ENCODE measurements at regions not wholly inside any gene's neighbourhood (a gene's known extent, or its start where the extent isn't known, plus 50 kb on each side); places are given as distances from the start of the nearest gene placed in this dataset.

DNA sequence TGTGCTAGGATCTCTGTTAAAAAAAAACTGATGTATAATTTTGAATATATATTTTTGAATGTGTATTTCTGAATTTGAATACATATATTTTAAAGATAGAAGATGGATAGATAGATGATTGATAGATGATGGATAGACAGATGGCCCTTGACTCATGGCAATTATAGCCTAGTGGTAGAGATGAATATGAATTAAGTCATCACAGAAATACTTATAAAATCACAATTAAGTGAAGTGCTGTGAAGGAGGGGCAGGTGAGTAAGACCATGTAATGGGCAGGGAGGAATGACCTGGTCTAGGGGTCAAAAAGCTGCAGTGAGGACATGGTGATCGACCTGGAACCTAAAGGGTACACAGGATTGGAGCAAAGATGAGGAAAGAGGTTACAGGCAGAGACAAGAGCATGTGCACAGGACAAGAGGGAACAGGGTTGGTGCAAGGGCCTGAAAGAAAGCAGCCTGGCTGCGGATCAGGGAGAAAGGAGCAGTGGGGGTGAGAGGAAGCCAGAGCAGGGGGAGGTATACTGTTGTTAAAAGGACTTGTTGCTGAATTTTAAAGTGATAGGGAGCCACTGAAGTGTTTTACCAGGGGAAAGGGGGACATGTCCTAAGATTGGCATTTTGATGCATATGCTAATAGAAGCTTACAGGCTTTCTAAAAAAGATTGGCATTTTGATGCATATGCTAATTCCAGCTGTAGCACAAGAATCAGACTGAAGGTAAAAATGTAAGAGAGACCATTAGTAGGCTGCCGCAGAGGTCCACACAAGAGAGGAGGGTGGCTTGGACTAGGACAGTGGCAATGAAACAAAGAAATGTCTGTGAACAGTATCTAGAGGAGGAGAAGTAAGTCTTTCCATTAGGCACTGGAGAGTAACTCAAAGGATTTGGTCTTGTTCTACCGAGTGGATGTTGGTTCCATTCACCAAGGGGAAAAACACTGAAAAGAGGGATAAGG lies 527.8 kb downstream of the AGTPBP1 start:
- Histone ChIP-seq H3K4me2 (ENCODE audit: low read length) (no peak overlapping the region), H4K5ac (ENCODE audit: low read length) (no peak overlapping the region), H3K36me3 (ENCODE audit: control insufficient read depth, insufficient read depth, low read length) (no peaks in the 10 kb centered on the region), H4K8ac (ENCODE audit: low read depth, low read length) (no peak overlapping the region), H3K79me2 (ENCODE audit: control insufficient read depth, insufficient read depth, low read length) (no peaks in the 10 kb centered on the region), H3K18ac (ENCODE audit: low read length) (no peak overlapping the region), H3K23ac (ENCODE audit: low read length) (no peak overlapping the region), H3K4me3 (ENCODE audit: low read length) (no peak overlapping the region), H2BK120ac (ENCODE audit: low read depth, low read length) (no peak overlapping the region), H3K4me1 (ENCODE audit: control insufficient read depth, low read depth, low read length) (peaks cover 8% of the 10 kb centered on the region), H2AK5ac (ENCODE audit: low read length) (no peak overlapping the region), H2BK5ac (ENCODE audit: low read length) (no peak overlapping the region), H3K56ac (ENCODE audit: low read length) (no peak overlapping the region), H3K27ac (ENCODE audit: low read depth, low read length) (no peak overlapping the region), H3K27me3 (ENCODE audit: insufficient read depth, low read length, poor library complexity) (no peaks in the 10 kb centered on the region), H3K4ac (ENCODE audit: low read depth, low read length) (no peak overlapping the region), H3K79me1 (ENCODE audit: low read length) (no peaks in the 10 kb centered on the region), H3K9ac (ENCODE audit: low read length) (no peak overlapping the region), H2BK15ac (replicated peaks; ENCODE audit: low read depth) (no peak overlapping the region)
- no CpG with 5 or more reads among the region's 4 CpGs for WGBS (ENCODE audit: extremely low coverage, insufficient coverage, low lambda C conversion rate)
- DNase-seq, result peak; percentile 60

GRCh38 chr9:85212887-85213286 lies 528.9 kb downstream of the AGTPBP1 start:
- H3K4ac ChIP-seq (ENCODE audit: low read depth, low read length), result no peak overlapping the region
- no peaks in the 10 kb centered on the region for H3K27me3 ChIP-seq (ENCODE audit: insufficient read depth, low read length, poor library complexity)
- H2BK15ac ChIP-seq (replicated peaks; ENCODE audit: low read depth), result peak overlapping the region; percentile 19
- H2BK120ac ChIP-seq (ENCODE audit: low read depth, low read length), result no peak overlapping the region
- no peak overlapping the region for H3K4me3 ChIP-seq (ENCODE audit: low read length)
- no peak overlapping the region for H3K9ac ChIP-seq (ENCODE audit: low read length)
- H3K18ac ChIP-seq (ENCODE audit: low read length), result no peak overlapping the region
- DNase-seq, result peak; percentile 82
- WGBS (ENCODE audit: extremely low coverage, insufficient coverage, low lambda C conversion rate), result no CpG with 5 or more reads among the region's 2 CpGs
- no peak overlapping the region for H2BK5ac ChIP-seq (ENCODE audit: low read length)
- H3K23ac ChIP-seq (ENCODE audit: low read length), result no peak overlapping the region
- peaks cover 8% of the 10 kb centered on the region for H3K4me1 ChIP-seq (ENCODE audit: control insufficient read depth, low read depth, low read length)
- no peak overlapping the region for H4K8ac ChIP-seq (ENCODE audit: low read depth, low read length)
- H3K27ac ChIP-seq (ENCODE audit: low read depth, low read length), result no peak overlapping the region
- H3K4me2 ChIP-seq (ENCODE audit: low read length), result no peak overlapping the region
- no peaks in the 10 kb centered on the region for H3K79me1 ChIP-seq (ENCODE audit: low read length)
- no peak overlapping the region for H3K56ac ChIP-seq (ENCODE audit: low read length)
- H3K79me2 ChIP-seq (ENCODE audit: control insufficient read depth, insufficient read depth, low read length), result no peaks in the 10 kb centered on the region
- no peaks in the 10 kb centered on the region for H3K36me3 ChIP-seq (ENCODE audit: control insufficient read depth, insufficient read depth, low read length)
- H4K5ac ChIP-seq (ENCODE audit: low read length), result no peak overlapping the region
- H2AK5ac ChIP-seq (ENCODE audit: low read length), result no peak overlapping the region

DNA sequence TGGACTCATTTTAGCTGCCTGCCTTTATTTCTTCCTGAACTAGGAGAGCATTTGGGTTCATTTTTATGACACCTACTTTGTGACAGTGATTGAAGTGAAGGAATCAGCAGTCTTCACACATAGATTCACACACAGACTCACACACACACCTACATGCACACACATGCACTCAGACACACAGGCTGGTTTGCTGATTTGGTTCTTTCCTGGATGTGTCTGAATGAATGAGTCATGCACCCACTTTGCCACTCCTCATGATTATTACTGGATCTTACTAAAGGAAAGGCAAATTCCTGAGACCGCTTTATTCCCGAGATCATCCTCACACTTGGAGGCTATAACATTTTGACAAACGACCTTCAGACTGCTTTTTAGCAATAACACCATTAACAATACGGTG lies 529.5 kb downstream of the AGTPBP1 start:
- Histone ChIP-seq H3K9ac (ENCODE audit: low read length) (no peak overlapping the region), H2BK5ac (ENCODE audit: low read length) (no peak overlapping the region), H2AK5ac (ENCODE audit: low read length) (no peak overlapping the region), H4K8ac (ENCODE audit: low read depth, low read length) (no peak overlapping the region), H3K56ac (ENCODE audit: low read length) (no peak overlapping the region), H2BK120ac (ENCODE audit: low read depth, low read length) (no peak overlapping the region), H3K23ac (ENCODE audit: low read length) (no peak overlapping the region), H3K18ac (ENCODE audit: low read length) (no peak overlapping the region), H3K27me3 (ENCODE audit: insufficient read depth, low read length, poor library complexity) (no peaks in the 10 kb centered on the region), H3K4me1 (ENCODE audit: control insufficient read depth, low read depth, low read length) (peaks cover 8% of the 10 kb centered on the region), H3K79me1 (ENCODE audit: low read length) (no peaks in the 10 kb centered on the region), H3K27ac (ENCODE audit: low read depth, low read length) (no peak overlapping the region), H3K4me3 (ENCODE audit: low read length) (no peak overlapping the region), H3K79me2 (ENCODE audit: control insufficient read depth, insufficient read depth, low read length) (no peaks in the 10 kb centered on the region), H3K4me2 (ENCODE audit: low read length) (no peak overlapping the region), H2BK15ac (replicated peaks; ENCODE audit: low read depth) (no peak overlapping the region), H3K36me3 (ENCODE audit: control insufficient read depth, insufficient read depth, low read length) (no peaks in the 10 kb centered on the region), H3K4ac (ENCODE audit: low read depth, low read length) (no peak overlapping the region), H4K5ac (ENCODE audit: low read length) (no peak overlapping the region)
- no CpG with 5 or more reads among the region's 4 CpGs for WGBS (ENCODE audit: extremely low coverage, insufficient coverage, low lambda C conversion rate)
- DNase-seq, result peak; percentile 54

- H3K36me3 ChIP-seq (ENCODE audit: control insufficient read depth, insufficient read depth, low read length), result no peaks in the 10 kb centered on the region
- no peak overlapping the region for H3K27ac ChIP-seq (ENCODE audit: low read depth, low read length)
- no peak overlapping the region for H3K56ac ChIP-seq (ENCODE audit: low read length)
- peaks cover 3% of the 10 kb centered on the region for H3K4me1 ChIP-seq (ENCODE audit: control insufficient read depth, low read depth, low read length)
- no peak overlapping the region for H3K4ac ChIP-seq (ENCODE audit: low read depth, low read length)
- no peak overlapping the region for H3K18ac ChIP-seq (ENCODE audit: low read length)
- WGBS (ENCODE audit: extremely low coverage, insufficient coverage, low lambda C conversion rate), result no CpG with 5 or more reads among the region's 1 CpG
- no peaks in the 10 kb centered on the region for H3K27me3 ChIP-seq (ENCODE audit: insufficient read depth, low read length, poor library complexity)
- H2BK5ac ChIP-seq (ENCODE audit: low read length), result no peak overlapping the region
- no peak overlapping the region for H2BK120ac ChIP-seq (ENCODE audit: low read depth, low read length)
- H3K9ac ChIP-seq (ENCODE audit: low read length), result no peak overlapping the region
- H2AK5ac ChIP-seq (ENCODE audit: low read length), result no peak overlapping the region
- no peak overlapping the region for H3K23ac ChIP-seq (ENCODE audit: low read length)
- H3K4me3 ChIP-seq (ENCODE audit: low read length), result no peak overlapping the region
- no peaks in the 10 kb centered on the region for H3K79me1 ChIP-seq (ENCODE audit: low read length)
- no peak for DNase-seq
- no peak overlapping the region for H3K4me2 ChIP-seq (ENCODE audit: low read length)
- H4K5ac ChIP-seq (ENCODE audit: low read length), result no peak overlapping the region
- no peaks in the 10 kb centered on the region for H3K79me2 ChIP-seq (ENCODE audit: control insufficient read depth, insufficient read depth, low read length)
- H2BK15ac ChIP-seq (replicated peaks; ENCODE audit: low read depth), result no peak overlapping the region
- H4K8ac ChIP-seq (ENCODE audit: low read depth, low read length), result no peak overlapping the region
Measured at GRCh38 chr9:85208666-85209065, 533.1 kb downstream of the AGTPBP1 start.

- no peak overlapping the region for H4K8ac ChIP-seq (ENCODE audit: low read depth, low read length)
- H3K9ac ChIP-seq (ENCODE audit: low read length), result no peak overlapping the region
- H3K27me3 ChIP-seq (ENCODE audit: insufficient read depth, low read length, poor library complexity), result no peaks in the 10 kb centered on the region
- H2BK15ac ChIP-seq (replicated peaks; ENCODE audit: low read depth), result no peak overlapping the region
- no peak overlapping the region for H2BK120ac ChIP-seq (ENCODE audit: low read depth, low read length)
- H4K5ac ChIP-seq (ENCODE audit: low read length), result no peak overlapping the region
- H3K4me3 ChIP-seq (ENCODE audit: low read length), result no peak overlapping the region
- H3K4me2 ChIP-seq (ENCODE audit: low read length), result no peak overlapping the region
- H3K4ac ChIP-seq (ENCODE audit: low read depth, low read length), result no peak overlapping the region
- no CpG with 5 or more reads among the region's 3 CpGs for WGBS (ENCODE audit: extremely low coverage, insufficient coverage, low lambda C conversion rate)
- H3K36me3 ChIP-seq (ENCODE audit: control insufficient read depth, insufficient read depth, low read length), result no peaks in the 10 kb centered on the region
- H3K4me1 ChIP-seq (ENCODE audit: control insufficient read depth, low read depth, low read length), result no peaks in the 10 kb centered on the region
- H3K23ac ChIP-seq (ENCODE audit: low read length), result no peak overlapping the region
- H3K79me1 ChIP-seq (ENCODE audit: low read length), result no peaks in the 10 kb centered on the region
- H3K27ac ChIP-seq (ENCODE audit: low read depth, low read length), result no peak overlapping the region
- no peak for DNase-seq
- no peak overlapping the region for H2BK5ac ChIP-seq (ENCODE audit: low read length)
- no peak overlapping the region for H2AK5ac ChIP-seq (ENCODE audit: low read length)
- H3K79me2 ChIP-seq (ENCODE audit: control insufficient read depth, insufficient read depth, low read length), result no peaks in the 10 kb centered on the region
- H3K56ac ChIP-seq (ENCODE audit: low read length), result no peak overlapping the region
- H3K18ac ChIP-seq (ENCODE audit: low read length), result no peak overlapping the region
Measured at GRCh38 chr9:85204176-85204575, 534.6 kb downstream of the NTRK2 start.
